Endothelial cell of umbilical vein (primary cell): ENCODE measurements at regions not wholly inside any gene's neighbourhood (a gene's known extent, or its start where the extent isn't known, plus 50 kb on each side); places are given as distances from the start of the nearest gene placed in this dataset.
"Not testable (repeated sequence)": the region's sequence is repeated elsewhere in the genome, so short reads cannot be mapped to it uniquely, and the experiment has no call there.

ENCODE experiments used
- BruUV-seq: library from RNA; stranded (reverse); fragments of 400-500 nt; replicated peaks from 2 replicates; lab custom pipeline; 2021; lab: Mats Ljungman, UMichigan
- CTCF ChIA-PET: fragments of 300-600, 350-600 bp; sonication (Branson Sonifier 250); formaldehyde crosslinking; loops from one replicate; lab custom pipeline; 2021; ENCODE audit warnings: antibody characterized with exemption, inconsistent platforms; lab: Charles Lee
- POLR2A ChIA-PET: fragments of 300-600, 350-600 bp; sonication (Branson Sonifier 250); formaldehyde crosslinking; loops from one replicate; lab custom pipeline; 2021; ENCODE audit warnings: antibody characterized with exemption, inconsistent platforms; lab: Charles Lee
- DNase-seq: peaks from one replicate; pipeline ENCODE4 v3.0.0-alpha.2; 2011; ENCODE audit warnings: low read depth, low spot score
- FAIRE-seq: peaks from 2 replicates; lab custom pipeline; 2011; peaks lifted over from hg19 to GRCh38; lab: Jason Lieb, UNC
- H2AFZ ChIP-seq: 2 replicates; pipeline ENCODE4 v1.6.0; 2012; ENCODE audit warnings: low read depth, low read length, control low read depth, inconsistent platforms
- H3K27ac ChIP-seq: 2 replicates; pipeline ENCODE4 v1.5.1; 2011; ENCODE audit warnings: low read depth, mild to moderate bottlenecking, control low read depth, low read length, moderate library complexity; ENCODE audit not compliant: insufficient read depth
- H3K27me3 ChIP-seq, 2 experiments: 2 replicates each; pipeline versions ENCODE4 v1.6.0 to v1.6.1; 2011; ENCODE audit warnings: low read length in 2 of 2, mixed read lengths in 1 of 2; ENCODE audit not compliant: control insufficient read depth in 2 of 2, insufficient read depth in 2 of 2
- H3K36me3 ChIP-seq, 2 experiments: 2 replicates in 1 of 2; 3 replicates in 1 of 2; pipeline ENCODE4 v1.5.1; 2011; ENCODE audit warnings: low read length in 2 of 2, mild to moderate bottlenecking in 1 of 2, moderate library complexity in 1 of 2; ENCODE audit not compliant: control insufficient read depth in 2 of 2, insufficient read depth in 2 of 2; ENCODE audit errors: extremely low read depth in 1 of 2
- H3K4me1 ChIP-seq: 3 replicates; pipeline ENCODE4 v1.5.1; 2011; ENCODE audit warnings: mild to moderate bottlenecking, low read length; ENCODE audit not compliant: control insufficient read depth, insufficient read depth; ENCODE audit errors: extremely low read depth
- H3K4me2 ChIP-seq: 2 replicates; pipeline ENCODE4 v1.6.1; 2011; ENCODE audit warnings: low read length, control low read depth, mixed read lengths; ENCODE audit not compliant: insufficient read depth
- H3K4me3 ChIP-seq, 3 experiments: fragments of 200-600 bp in 1 of 3; sonication (generic), shearing (Covaris generic) in 1 of 3; replicated peaks in 1 of 3; 2 replicates each; pipeline ENCODE4 v1.5.1; 2011 to 2016; ENCODE audit warnings: control low read depth in 3 of 3, low read length in 3 of 3, mild to moderate bottlenecking in 2 of 3, inconsistent platforms in 1 of 3, low read depth in 1 of 3, moderate library complexity in 1 of 3; ENCODE audit not compliant: insufficient read depth in 1 of 3
- H3K79me2 ChIP-seq: 2 replicates; pipeline ENCODE4 v1.6.0; 2012; ENCODE audit warnings: low read length, inconsistent platforms; ENCODE audit not compliant: control insufficient read depth, insufficient read depth
- H3K9ac ChIP-seq: replicated peaks from 2 replicates; pipeline ENCODE3; 2011; ENCODE audit warnings: low read length, control low read depth; ENCODE audit not compliant: insufficient read depth; ENCODE audit errors: extremely low read depth
- H3K9me1 ChIP-seq: replicated peaks from 3 replicates; pipeline ENCODE4 v1.6.0; 2011; ENCODE audit warnings: mild to moderate bottlenecking, low read length; ENCODE audit not compliant: control insufficient read depth, insufficient read depth; ENCODE audit errors: extremely low read depth
- H3K9me3 ChIP-seq: replicated peaks from 2 replicates; pipeline ENCODE4 v1.5.1; 2012; ENCODE audit warnings: low read length, inconsistent platforms; ENCODE audit not compliant: control insufficient read depth, insufficient read depth
- H4K20me1 ChIP-seq: replicated peaks from 2 replicates; pipeline ENCODE3; 2011; ENCODE audit warnings: mild to moderate bottlenecking, low read length; ENCODE audit not compliant: control insufficient read depth, insufficient read depth; ENCODE audit errors: extremely low read depth
- MYC ChIP-seq: IDR thresholded peaks from one replicate; pipeline ENCODE4 v1.6.1; 2011; ENCODE audit warnings: mild to moderate bottlenecking, low read depth, low read length
- dilution Hi-C: fragments of 300-500 bp; cut with MboI; formaldehyde crosslinking; loops from one replicate; pipeline ENCODE4 v1.15.0; 2019; ENCODE audit warnings: low sequenced_read_pairs; ENCODE audit not compliant: extremely low pct_ligation_motif_present
- intact Hi-C: fragments of 100-400 bp; cut with micrococcal nuclease; formaldehyde crosslinking; loops from one replicate; pipeline ENCODE4 v1.10.0; 2022
- TF ChIP-seq, protein P1 (sequence below): IDR thresholded peaks from 2 replicates; pipeline ENCODE4 v1.6.1; 2011; ENCODE audit not compliant: insufficient read depth, insufficient read length
- TF ChIP-seq, protein P2 (sequence below), 2 donors: IDR thresholded peaks; 1 replicate in 1 of 2; 2 replicates in 1 of 2; pipeline ENCODE4 v1.5.1; 2011; ENCODE audit warnings: low read length in 2 of 2, mild to moderate bottlenecking in 2 of 2, moderate library complexity in 2 of 2, control low read depth in 1 of 2, inconsistent platforms in 1 of 2, low read depth in 1 of 2; ENCODE audit not compliant: insufficient read depth in 1 of 2; ENCODE audit errors: extremely low read depth in 1 of 2

DNA sequence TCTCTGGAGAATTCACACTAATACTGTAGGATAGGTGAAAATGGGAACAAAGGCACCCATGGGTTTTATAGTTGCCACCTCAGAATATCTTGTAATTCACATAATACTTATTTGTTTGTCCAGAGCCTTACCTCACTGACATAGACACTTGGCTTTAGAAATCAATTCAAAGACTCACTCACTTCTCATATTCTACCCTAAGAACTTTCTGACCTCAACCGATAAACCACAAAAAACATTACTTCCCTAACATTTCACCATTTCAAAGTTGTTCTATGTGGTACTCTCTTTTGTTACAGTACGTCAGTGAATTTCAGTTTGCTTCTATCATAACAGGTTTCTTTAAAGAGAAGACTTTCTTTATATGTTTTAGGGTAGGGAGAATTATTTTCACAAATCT, 359.3 kb downstream of the IGSF11 start:
- DNase-seq = no peak
- Histone ChIP-seq H4K20me1 (no peaks in the 10 kb centered on the region), H3K4me2 (no peak overlapping the region), H3K27me3 (no peaks in the 10 kb centered on the region), H3K36me3 (no peaks in the 10 kb centered on the region), H3K4me3 (no peak overlapping the region), H3K27ac (no peak overlapping the region), H3K9me3 (no peaks in the 10 kb centered on the region), H3K4me1 (no peaks in the 10 kb centered on the region), H3K9me1 (no peaks in the 10 kb centered on the region), H3K79me2 (no peaks in the 10 kb centered on the region), H3K9ac (no peak overlapping the region), H2AFZ (no peak overlapping the region)
- dilution Hi-C loops (no loop called here), intact Hi-C loops (no loop called here)
- BruUV-seq = no TSS peak
- FAIRE-seq = no peak
- ChIA-PET POLR2A (no interaction called here), CTCF (no interaction called here)
- TF ChIP-seq, protein P1, sequence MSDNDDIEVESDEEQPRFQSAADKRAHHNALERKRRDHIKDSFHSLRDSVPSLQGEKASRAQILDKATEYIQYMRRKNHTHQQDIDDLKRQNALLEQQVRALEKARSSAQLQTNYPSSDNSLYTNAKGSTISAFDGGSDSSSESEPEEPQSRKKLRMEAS = no peak
- TF ChIP-seq, protein P2, sequence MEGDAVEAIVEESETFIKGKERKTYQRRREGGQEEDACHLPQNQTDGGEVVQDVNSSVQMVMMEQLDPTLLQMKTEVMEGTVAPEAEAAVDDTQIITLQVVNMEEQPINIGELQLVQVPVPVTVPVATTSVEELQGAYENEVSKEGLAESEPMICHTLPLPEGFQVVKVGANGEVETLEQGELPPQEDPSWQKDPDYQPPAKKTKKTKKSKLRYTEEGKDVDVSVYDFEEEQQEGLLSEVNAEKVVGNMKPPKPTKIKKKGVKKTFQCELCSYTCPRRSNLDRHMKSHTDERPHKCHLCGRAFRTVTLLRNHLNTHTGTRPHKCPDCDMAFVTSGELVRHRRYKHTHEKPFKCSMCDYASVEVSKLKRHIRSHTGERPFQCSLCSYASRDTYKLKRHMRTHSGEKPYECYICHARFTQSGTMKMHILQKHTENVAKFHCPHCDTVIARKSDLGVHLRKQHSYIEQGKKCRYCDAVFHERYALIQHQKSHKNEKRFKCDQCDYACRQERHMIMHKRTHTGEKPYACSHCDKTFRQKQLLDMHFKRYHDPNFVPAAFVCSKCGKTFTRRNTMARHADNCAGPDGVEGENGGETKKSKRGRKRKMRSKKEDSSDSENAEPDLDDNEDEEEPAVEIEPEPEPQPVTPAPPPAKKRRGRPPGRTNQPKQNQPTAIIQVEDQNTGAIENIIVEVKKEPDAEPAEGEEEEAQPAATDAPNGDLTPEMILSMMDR (IDR thresholded peaks at IDR 0.05; ENCODE audit: extremely low read depth in 1 of 2, insufficient read depth in 1 of 2, low read depth in 1 of 2, low read length in 2 of 2) = no peak
- no peak for TF ChIP-seq MYC

DNA sequence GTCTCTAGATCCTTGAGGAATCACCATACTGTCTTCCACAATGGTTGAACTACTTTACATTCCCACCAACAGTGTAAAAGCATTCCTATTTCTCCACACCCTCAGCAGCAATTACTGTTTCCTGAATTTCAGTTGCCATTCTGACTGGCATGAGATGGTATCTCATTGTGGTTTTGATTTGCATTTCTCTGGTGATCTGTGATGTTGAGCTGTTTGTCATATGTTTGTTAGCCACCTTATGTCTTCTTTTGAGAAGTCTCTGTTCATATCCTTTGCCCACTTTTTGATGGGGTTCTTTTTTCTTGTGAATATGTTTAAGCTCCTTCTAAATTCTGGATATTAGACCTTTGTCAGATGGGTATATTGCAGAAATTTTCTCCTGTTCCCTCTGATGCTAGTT, 356.0 kb downstream of the IGSF11 start:
- H3K36me3 ChIP-seq, H3K4me3 ChIP-seq, H3K79me2 ChIP-seq, H3K9ac ChIP-seq, FAIRE-seq, H3K4me2 ChIP-seq, H4K20me1 ChIP-seq, POLR2A ChIA-PET, H2AFZ ChIP-seq, CTCF ChIA-PET, BruUV-seq, H3K27me3 ChIP-seq, H3K27ac ChIP-seq, H3K9me3 ChIP-seq, H3K9me1 ChIP-seq, H3K4me1 ChIP-seq, dilution Hi-C loops, intact Hi-C loops, DNase-seq: not testable (repeated sequence)
